ENCODE measurements at regions not wholly inside any gene's neighbourhood (a gene's known extent, or its start where the extent isn't known, plus 50 kb on each side); places are given as distances from the start of the nearest gene placed in this dataset.

GRCh38 chr5:144548936-144549335 is 378.3 kb downstream of the KCTD16 start:
- Histone ChIP-seq H3K9me3 (ENCODE audit: low read depth, low read length, poor library complexity, severe bottlenecking) (no peaks in the 10 kb centered on the region), H3K4me1 (ENCODE audit: insufficient read depth, low read length, poor library complexity, severe bottlenecking) (no peaks in the 10 kb centered on the region)
- intact Hi-C loops (cut with micrococcal nuclease; ENCODE audit: unreplicated experiment), result no loop called here

GRCh38 chr5:144547098-144547499 is 376.4 kb downstream of the KCTD16 start:
- BruUV-seq (replicated peaks), result no TSS peak
- Histone ChIP-seq H3K27ac (ENCODE audit: low read depth, low read length, poor library complexity, severe bottlenecking) (no peak overlapping the region), H3K36me3 (ENCODE audit: insufficient read depth, low read length, poor library complexity, severe bottlenecking) (no peaks in the 10 kb centered on the region), H3K4me3 (ENCODE audit: low read depth, low read length, poor library complexity, severe bottlenecking) (no peak overlapping the region), H3K9me3 (ENCODE audit: low read depth, low read length, poor library complexity, severe bottlenecking) (no peaks in the 10 kb centered on the region), H3K27me3 (replicated peaks; ENCODE audit: insufficient read depth, low read depth, low read length, poor library complexity) (no peaks in the 10 kb centered on the region), H3K4me1 (ENCODE audit: insufficient read depth, low read length, poor library complexity, severe bottlenecking) (no peaks in the 10 kb centered on the region)
- ChIA-PET CTCF (no interaction called here), POLR2A (ENCODE audit: low non-redundant PET) (no interaction called here)
- TF ChIP-seq EZH2 (IDR thresholded peaks at IDR 0.05; ENCODE audit: borderline replicate concordance, low read depth, low read length, poor library complexity, severe bottlenecking), result no peak
- no peak for TF ChIP-seq CTCF (conservative IDR thresholded peaks at IDR 0.05; ENCODE audit: low read depth, low read length)
- no peak for DNase-seq (ENCODE audit: low spot score)
- intact Hi-C loops (cut with micrococcal nuclease; ENCODE audit: unreplicated experiment), result no loop called here

More at GRCh38 chr5:144548936-144549335, 378.3 kb downstream of the KCTD16 start:
- POLR2A ChIA-PET (ENCODE audit: low non-redundant PET), result no interaction called here
- Histone ChIP-seq H3K27ac (ENCODE audit: low read depth, low read length, poor library complexity, severe bottlenecking) (no peak overlapping the region), H3K36me3 (ENCODE audit: insufficient read depth, low read length, poor library complexity, severe bottlenecking) (no peaks in the 10 kb centered on the region), H3K4me3 (ENCODE audit: low read depth, low read length, poor library complexity, severe bottlenecking) (no peak overlapping the region), H3K27me3 (replicated peaks; ENCODE audit: insufficient read depth, low read depth, low read length, poor library complexity) (no peaks in the 10 kb centered on the region)
- BruUV-seq (replicated peaks), result no TSS peak
- TF ChIP-seq EZH2 (IDR thresholded peaks at IDR 0.05; ENCODE audit: borderline replicate concordance, low read depth, low read length, poor library complexity, severe bottlenecking) (no peak), CTCF (conservative IDR thresholded peaks at IDR 0.05; ENCODE audit: low read depth, low read length) (no peak)
- CTCF ChIA-PET, result no interaction called here
- DNase-seq (ENCODE audit: low spot score), result no peak

- no peak for TF ChIP-seq CTCF (conservative IDR thresholded peaks at IDR 0.05; ENCODE audit: low read depth, low read length)
- no peak for TF ChIP-seq EZH2 (IDR thresholded peaks at IDR 0.05; ENCODE audit: borderline replicate concordance, low read depth, low read length, poor library complexity, severe bottlenecking)
- Histone ChIP-seq H3K4me1 (ENCODE audit: insufficient read depth, low read length, poor library complexity, severe bottlenecking) (no peaks in the 10 kb centered on the region), H3K4me3 (ENCODE audit: low read depth, low read length, poor library complexity, severe bottlenecking) (no peak overlapping the region), H3K9me3 (ENCODE audit: low read depth, low read length, poor library complexity, severe bottlenecking) (no peaks in the 10 kb centered on the region), H3K27me3 (replicated peaks; ENCODE audit: insufficient read depth, low read depth, low read length, poor library complexity) (no peaks in the 10 kb centered on the region), H3K36me3 (ENCODE audit: insufficient read depth, low read length, poor library complexity, severe bottlenecking) (no peaks in the 10 kb centered on the region), H3K27ac (ENCODE audit: low read depth, low read length, poor library complexity, severe bottlenecking) (no peak overlapping the region)
- DNase-seq (ENCODE audit: low spot score), result no peak
- no TSS peak for BruUV-seq (replicated peaks)
- ChIA-PET CTCF (no interaction called here), POLR2A (ENCODE audit: low non-redundant PET) (no interaction called here)
- intact Hi-C loops (cut with micrococcal nuclease; ENCODE audit: unreplicated experiment), result no loop called here
Observed at GRCh38 chr5:144538845-144539244, 368.2 kb downstream of the KCTD16 start.

All from A673 (cell line).